HEK293 (cell line): ENCODE measurements at regions not wholly inside any gene's neighbourhood (a gene's known extent, or its start where the extent isn't known, plus 50 kb on each side); places are given as distances from the start of the nearest gene placed in this dataset.

Experiments used
- CTCF ChIA-PET: fragments of 350-600 bp; formaldehyde crosslinking; extraction: SDS; loops from one replicate; lab custom pipeline; 2021; ENCODE audit warnings: antibody characterized with exemption; lab: Yijun Ruan, JAX
- POLR2A ChIA-PET: fragments of 300-600 bp; formaldehyde crosslinking; extraction: SDS; loops from one replicate; lab custom pipeline; 2020; ENCODE audit warnings: antibody characterized with exemption, inconsistent platforms; lab: Yijun Ruan, JAX
- H3K27ac ChIP-seq: fragments of 200-500 bp; sonication (Bioruptor generic); 2 replicates; pipeline ENCODE4 v1.5.1; 2014; ENCODE audit warnings: low read depth, low read length, control low read depth, inconsistent platforms; ENCODE audit errors: extremely low read depth
- H3K36me3 ChIP-seq, 2 experiments: fragments of 200-500 bp in 1 of 2; sonication (Bioruptor generic) in 1 of 2; 1 replicate in 1 of 2; 2 replicates in 1 of 2; pipeline ENCODE4 v1.5.1; 2014 to 2017; ENCODE audit warnings: inconsistent platforms in 2 of 2, low read length in 2 of 2; ENCODE audit not compliant: control insufficient read depth in 2 of 2, insufficient read depth in 1 of 2
- H3K4me1 ChIP-seq: fragments of 200-500 bp; sonication (Bioruptor generic); 2 replicates; pipeline ENCODE4 v1.5.1; 2014; ENCODE audit warnings: mild to moderate bottlenecking, low read length, inconsistent platforms; ENCODE audit not compliant: control insufficient read depth, insufficient read depth
- H3K4me3 ChIP-seq: 2 replicates; pipeline ENCODE4 v1.5.1; 2011; ENCODE audit warnings: low read depth, mild to moderate bottlenecking, control low read depth, low read length, moderate library complexity
- H3K9me3 ChIP-seq: fragments of 200-500 bp; sonication (Bioruptor generic); 2 replicates; pipeline ENCODE4 v1.5.1; 2014; ENCODE audit warnings: low read depth, low read length, inconsistent platforms; ENCODE audit not compliant: control insufficient read depth, insufficient read depth
- GLI2 ChIP-seq: fragments of 450-650 bp; formaldehyde crosslinking; IDR thresholded peaks from 2 replicates; pipeline ENCODE4; 2017; ENCODE audit warnings: missing biosample characterization, missing genetic modification characterization, low read depth, borderline replicate concordance
- GLI4 ChIP-seq: fragments of 450-650 bp; formaldehyde crosslinking; IDR thresholded peaks from 2 replicates; pipeline ENCODE4 v1.5.1; 2016; ENCODE audit warnings: missing biosample characterization, missing genetic modification characterization
- KLF16 ChIP-seq: fragments of 450-650 bp; formaldehyde crosslinking; IDR thresholded peaks from 2 replicates; pipeline ENCODE4 v1.5.1; 2017; ENCODE audit warnings: missing biosample characterization, missing genetic modification characterization
- KLF8 ChIP-seq: fragments of 450-650 bp; formaldehyde crosslinking; IDR thresholded peaks from 2 replicates; pipeline ENCODE4 v1.5.1; 2016; ENCODE audit warnings: missing biosample characterization, missing genetic modification characterization
- PRDM10 ChIP-seq: fragments of 450-650 bp; formaldehyde crosslinking; IDR thresholded peaks from 2 replicates; pipeline ENCODE4 v1.5.1; 2016; ENCODE audit warnings: missing biosample characterization, missing genetic modification characterization
- REST ChIP-seq: fragments of 450-650 bp; formaldehyde crosslinking; IDR thresholded peaks from 2 replicates; pipeline ENCODE4 v1.5.1; 2016; ENCODE audit warnings: missing biosample characterization, missing genetic modification characterization
- SCRT2 ChIP-seq: fragments of 450-650 bp; formaldehyde crosslinking; IDR thresholded peaks from 2 replicates; pipeline ENCODE4 v1.5.1; 2016; ENCODE audit warnings: missing biosample characterization, missing genetic modification characterization
- YY1 ChIP-seq: fragments of 450-650 bp; formaldehyde crosslinking; IDR thresholded peaks from 2 replicates; pipeline ENCODE4 v1.5.1; 2018; ENCODE audit warnings: missing biosample characterization, missing genetic modification characterization
- ZBTB48 ChIP-seq: fragments of 450-650 bp; formaldehyde crosslinking; IDR thresholded peaks from 2 replicates; pipeline ENCODE4 v1.5.1; 2016; ENCODE audit warnings: missing biosample characterization, missing genetic modification characterization
- ZEB2 ChIP-seq: fragments of 450-650 bp; formaldehyde crosslinking; IDR thresholded peaks from 2 replicates; pipeline ENCODE4 v1.5.1; 2016; ENCODE audit warnings: missing biosample characterization, missing genetic modification characterization
- ZNF133 ChIP-seq: fragments of 450-650 bp; formaldehyde crosslinking; IDR thresholded peaks from 2 replicates; pipeline ENCODE4 v1.5.1; 2016; ENCODE audit warnings: missing biosample characterization, missing genetic modification characterization
- ZNF174 ChIP-seq: fragments of 450-650 bp; formaldehyde crosslinking; IDR thresholded peaks from 2 replicates; pipeline ENCODE4 v1.5.0; 2017; ENCODE audit warnings: missing biosample characterization, mild to moderate bottlenecking, missing genetic modification characterization
- ZNF221 ChIP-seq: fragments of 450-650 bp; formaldehyde crosslinking; IDR thresholded peaks from 2 replicates; pipeline ENCODE4 v1.5.1; 2017; ENCODE audit warnings: missing biosample characterization, missing genetic modification characterization, borderline replicate concordance
- ZNF239 ChIP-seq: fragments of 450-650 bp; formaldehyde crosslinking; IDR thresholded peaks from 2 replicates; pipeline ENCODE4 v1.5.1; 2016; ENCODE audit warnings: missing biosample characterization, missing genetic modification characterization
- ZNF24 ChIP-seq: fragments of 450-650 bp; formaldehyde crosslinking; IDR thresholded peaks from 2 replicates; pipeline ENCODE4 v1.5.1; 2016; ENCODE audit warnings: missing biosample characterization, missing genetic modification characterization
- ZNF335 ChIP-seq: fragments of 450-650 bp; formaldehyde crosslinking; conservative IDR thresholded peaks from 2 replicates; pipeline ENCODE4 v1.5.1; 2016; ENCODE audit warnings: missing biosample characterization, missing genetic modification characterization
- ZNF426 ChIP-seq: fragments of 450-650 bp; formaldehyde crosslinking; IDR thresholded peaks from 2 replicates; pipeline ENCODE4 v1.5.1; 2017; ENCODE audit warnings: missing biosample characterization, missing genetic modification characterization, mild to moderate bottlenecking, inconsistent platforms, moderate library complexity
- ZNF473 ChIP-seq: fragments of 450-650 bp; formaldehyde crosslinking; IDR thresholded peaks from 2 replicates; pipeline ENCODE4 v1.5.1; 2017; ENCODE audit warnings: missing biosample characterization, missing genetic modification characterization
- ZNF544 ChIP-seq: fragments of 450-650 bp; formaldehyde crosslinking; IDR thresholded peaks from 2 replicates; pipeline ENCODE4 v1.5.0; 2017; ENCODE audit warnings: missing biosample characterization, missing genetic modification characterization
- ZNF571 ChIP-seq: fragments of 450-650 bp; formaldehyde crosslinking; IDR thresholded peaks from 2 replicates; pipeline ENCODE4 v1.5.0; 2017; ENCODE audit warnings: missing biosample characterization, missing genetic modification characterization
- ZNF624 ChIP-seq: fragments of 450-650 bp; formaldehyde crosslinking; IDR thresholded peaks from 2 replicates; pipeline ENCODE4 v1.5.1; 2017; ENCODE audit warnings: missing biosample characterization, missing genetic modification characterization
- ZNF701 ChIP-seq: fragments of 450-650 bp; formaldehyde crosslinking; IDR thresholded peaks from 2 replicates; pipeline ENCODE4 v1.5.1; 2016; ENCODE audit warnings: missing biosample characterization, missing genetic modification characterization
- ZNF785 ChIP-seq: fragments of 450-650 bp; formaldehyde crosslinking; IDR thresholded peaks from 2 replicates; pipeline ENCODE4 v1.5.1; 2016; ENCODE audit warnings: missing biosample characterization, missing genetic modification characterization

- TF ChIP-seq ZNF335 (no peak), ZNF426 (no peak), PRDM10 (tag by site-specific recombination) (no peak), ZNF239 (tag by site-specific recombination) (no peak), ZNF24 (tag by site-specific recombination) (no peak), ZNF544 (tag by site-specific recombination) (no peak), ZNF133 (tag by site-specific recombination) (no peak)
Measured at GRCh38 chr4:181748581-181748980, 494.6 kb upstream of the TENM3 start (continued).

- Histone ChIP-seq H3K4me1 (no peaks in the 10 kb centered on the region; the same call in 1 of the 2 replicates), H3K4me3 (no peak overlapping the region), H3K27ac (no peak overlapping the region), H3K36me3 (no peaks in the 10 kb centered on the region), H3K9me3 (no peaks in the 10 kb centered on the region)
- CTCF ChIA-PET, result no interaction called here
- POLR2A ChIA-PET, result no interaction called here
- TF ChIP-seq ZNF473 (tag by site-specific recombination) (no peak), REST (tag by site-specific recombination) (no peak)
Measured at GRCh38 chr4:181752516-181752915, 490.7 kb upstream of the TENM3 start.

- Histone ChIP-seq H3K36me3 (no peaks in the 10 kb centered on the region), H3K9me3 (no peaks in the 10 kb centered on the region), H3K4me3 (no peak overlapping the region), H3K4me1 (no peaks in the 10 kb centered on the region; the same call in 1 of the 2 replicates), H3K27ac (no peak overlapping the region)
- CTCF ChIA-PET, result no interaction called here
- POLR2A ChIA-PET, result no interaction called here
- no peak for TF ChIP-seq SCRT2
- TF ChIP-seq ZNF221 (tag by site-specific recombination), result no peak
- TF ChIP-seq GLI4 (tag by site-specific recombination), result no peak
- no peak for TF ChIP-seq ZNF785 (tag by site-specific recombination)
- no peak for TF ChIP-seq ZNF571 (tag by site-specific recombination)
- no peak for TF ChIP-seq KLF16
- TF ChIP-seq ZNF624 (tag by site-specific recombination), result no peak
- no peak for TF ChIP-seq YY1 (tag by site-specific recombination)
- no peak for TF ChIP-seq ZBTB48
- no peak for TF ChIP-seq ZNF174 (tag by site-specific recombination)
- no peak for TF ChIP-seq ZNF701 (tag by site-specific recombination)
- no peak for TF ChIP-seq ZEB2 (tag by site-specific recombination)
- TF ChIP-seq KLF8 (tag by site-specific recombination), result no peak
- TF ChIP-seq GLI2, result no peak
Measured at GRCh38 chr4:181753207-181753606, 490.0 kb upstream of the TENM3 start.
